KMS-11 (cell line): ENCODE measurements at regions not wholly inside any gene's neighbourhood (a gene's known extent, or its start where the extent isn't known, plus 50 kb on each side); places are given as distances from the start of the nearest gene placed in this dataset.

Experiments used
- H2AFZ ChIP-seq: fragments of 200-600 bp; sonication (generic); 2 replicates; pipeline ENCODE4 v1.6.1; 2016; ENCODE audit warnings: antibody characterized with exemption, mixed run types, low read depth
- H3K27ac ChIP-seq: fragments of 200-600 bp; sonication (generic); 2 replicates; pipeline ENCODE4 v1.6.1; 2016; ENCODE audit warnings: mild to moderate bottlenecking, mixed run types
- H3K27me3 ChIP-seq: fragments of 200-600 bp; sonication (generic); 2 replicates; pipeline ENCODE4 v1.6.1; 2017; ENCODE audit warnings: mild to moderate bottlenecking, low read depth, mixed run types, moderate library complexity; ENCODE audit not compliant: insufficient read depth
- H3K36me3 ChIP-seq: fragments of 200-600 bp; sonication (generic); 2 replicates; pipeline ENCODE4 v1.6.1; 2017; ENCODE audit warnings: mild to moderate bottlenecking, mixed run types; ENCODE audit not compliant: insufficient read depth
- H3K4me1 ChIP-seq: fragments of 200-600 bp; sonication (generic); 2 replicates; pipeline ENCODE4 v1.6.1; 2016; ENCODE audit warnings: mild to moderate bottlenecking, low read depth, mixed run types; ENCODE audit not compliant: poor library complexity, severe bottlenecking
- H3K4me2 ChIP-seq: fragments of 200-600 bp; sonication (generic); 2 replicates; pipeline ENCODE4 v1.7.0; 2016; ENCODE audit warnings: mild to moderate bottlenecking, mixed run types
- H3K4me3 ChIP-seq: fragments of 200-600 bp; sonication (generic); IDR thresholded peaks from 2 replicates; pipeline ENCODE4 v1.6.1; 2017; ENCODE audit warnings: low read depth, low read length, mixed read lengths; ENCODE audit not compliant: insufficient read depth
- H3K79me2 ChIP-seq: fragments of 200-600 bp; sonication (generic); 2 replicates; pipeline ENCODE4 v1.6.1; 2016; ENCODE audit warnings: low read depth, mixed run types; ENCODE audit not compliant: insufficient read depth
- H3K9ac ChIP-seq: fragments of 200-600 bp; sonication (generic); 2 replicates; pipeline ENCODE4 v1.6.1; 2016; ENCODE audit warnings: mild to moderate bottlenecking, mixed run types
- H4K20me1 ChIP-seq: fragments of 200-600 bp; sonication (generic); 2 replicates; pipeline ENCODE4 v1.6.1; 2016; ENCODE audit warnings: mild to moderate bottlenecking, mixed run types; ENCODE audit not compliant: insufficient read depth
- TF ChIP-seq, protein P1 (sequence below): fragments of 200-600 bp; sonication (generic); conservative IDR thresholded peaks from 2 replicates; pipeline ENCODE4 v1.6.1; 2017; ENCODE audit warnings: low read depth, mild to moderate bottlenecking, antibody characterized with exemption, low read length, moderate library complexity, mixed read lengths

DNA sequence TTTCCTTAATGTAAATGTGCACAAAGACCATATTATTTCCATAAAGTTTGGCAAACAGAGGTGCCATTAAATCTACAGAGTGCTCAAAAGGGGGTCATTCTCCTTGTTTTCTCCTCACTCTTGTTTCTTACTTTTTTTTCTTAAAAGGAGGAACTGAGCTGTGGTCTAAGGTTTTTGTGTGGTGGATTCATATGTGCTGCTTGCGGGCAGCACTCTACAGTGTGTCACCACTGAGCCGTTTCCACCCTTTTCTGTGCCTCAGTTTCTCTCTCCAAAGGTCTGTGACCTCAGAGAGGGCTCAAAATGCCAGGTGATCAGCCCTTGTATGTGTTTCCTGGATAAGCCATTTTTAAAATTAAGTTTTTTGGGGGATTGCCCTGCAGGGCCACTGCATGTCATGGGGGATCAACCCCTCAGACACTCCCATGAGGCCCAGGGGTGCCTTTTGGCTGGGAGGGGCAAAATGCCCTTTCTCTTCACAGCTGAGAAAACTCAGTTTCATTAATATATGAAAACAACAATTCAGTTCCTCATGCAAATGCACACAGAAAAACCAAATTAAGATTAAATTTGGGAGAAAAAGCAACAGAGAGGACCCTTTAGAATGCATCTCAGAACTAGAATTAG is 56.9 kb upstream of the VOPP1 start:
- no peak overlapping the region for H3K4me3 ChIP-seq
- no peaks in the 10 kb centered on the region for H3K79me2 ChIP-seq
- no peak overlapping the region for H3K27ac ChIP-seq
- no peaks in the 10 kb centered on the region for H3K27me3 ChIP-seq
- no peak overlapping the region for H2AFZ ChIP-seq
- TF ChIP-seq, protein P1, sequence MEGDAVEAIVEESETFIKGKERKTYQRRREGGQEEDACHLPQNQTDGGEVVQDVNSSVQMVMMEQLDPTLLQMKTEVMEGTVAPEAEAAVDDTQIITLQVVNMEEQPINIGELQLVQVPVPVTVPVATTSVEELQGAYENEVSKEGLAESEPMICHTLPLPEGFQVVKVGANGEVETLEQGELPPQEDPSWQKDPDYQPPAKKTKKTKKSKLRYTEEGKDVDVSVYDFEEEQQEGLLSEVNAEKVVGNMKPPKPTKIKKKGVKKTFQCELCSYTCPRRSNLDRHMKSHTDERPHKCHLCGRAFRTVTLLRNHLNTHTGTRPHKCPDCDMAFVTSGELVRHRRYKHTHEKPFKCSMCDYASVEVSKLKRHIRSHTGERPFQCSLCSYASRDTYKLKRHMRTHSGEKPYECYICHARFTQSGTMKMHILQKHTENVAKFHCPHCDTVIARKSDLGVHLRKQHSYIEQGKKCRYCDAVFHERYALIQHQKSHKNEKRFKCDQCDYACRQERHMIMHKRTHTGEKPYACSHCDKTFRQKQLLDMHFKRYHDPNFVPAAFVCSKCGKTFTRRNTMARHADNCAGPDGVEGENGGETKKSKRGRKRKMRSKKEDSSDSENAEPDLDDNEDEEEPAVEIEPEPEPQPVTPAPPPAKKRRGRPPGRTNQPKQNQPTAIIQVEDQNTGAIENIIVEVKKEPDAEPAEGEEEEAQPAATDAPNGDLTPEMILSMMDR = no peak
- H3K9ac ChIP-seq = no peak overlapping the region
- H4K20me1 ChIP-seq = no peaks in the 10 kb centered on the region
- no peak overlapping the region for H3K4me2 ChIP-seq
- no peaks in the 10 kb centered on the region for H3K4me1 ChIP-seq
- no peaks in the 10 kb centered on the region for H3K36me3 ChIP-seq

DNA sequence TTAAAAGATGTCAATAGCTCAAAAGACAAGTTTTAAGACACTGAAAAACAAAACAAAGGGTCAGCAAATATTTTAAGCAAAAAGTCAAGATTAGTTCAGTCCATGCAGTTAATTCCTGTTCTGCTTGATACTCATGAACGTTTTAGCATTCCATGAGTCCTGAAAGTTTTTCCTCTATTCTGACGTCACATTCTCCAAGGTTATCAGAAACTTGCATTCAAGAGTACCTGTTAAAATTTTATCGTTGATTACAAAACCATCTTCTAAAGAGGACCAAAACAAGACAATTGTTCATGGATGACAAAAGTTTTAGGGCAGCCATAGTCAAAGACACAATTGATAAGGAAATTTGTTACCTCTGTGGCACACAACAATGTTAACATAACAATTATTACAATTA is 52.5 kb upstream of the VOPP1 start:
- Histone ChIP-seq H3K27ac (no peak overlapping the region), H3K4me3 (no peak overlapping the region), H4K20me1 (no peaks in the 10 kb centered on the region), H3K4me1 (no peaks in the 10 kb centered on the region), H3K9ac (no peak overlapping the region), H3K79me2 (no peaks in the 10 kb centered on the region), H3K4me2 (no peak overlapping the region), H2AFZ (no peak overlapping the region), H3K36me3 (no peaks in the 10 kb centered on the region), H3K27me3 (no peaks in the 10 kb centered on the region)
- TF ChIP-seq, protein P1 = no peak

DNA sequence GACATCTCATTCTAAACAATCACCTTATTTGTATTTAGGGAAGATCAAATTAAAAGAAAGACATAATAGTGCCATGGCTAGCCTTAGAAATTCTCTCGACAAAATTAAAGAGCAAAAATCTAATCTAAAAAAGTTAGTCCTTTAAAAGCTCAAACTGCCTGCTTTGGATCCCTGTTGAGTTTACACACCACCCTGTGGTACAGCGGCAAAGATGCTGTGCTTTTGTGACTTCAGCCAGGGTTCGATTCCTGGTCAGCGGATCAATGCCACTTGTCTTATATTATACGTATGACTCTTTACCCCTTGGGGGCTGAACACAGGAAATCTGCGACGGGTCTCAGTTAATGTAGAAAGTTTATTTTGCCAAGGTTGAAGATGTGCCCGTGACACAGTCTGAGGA is 51.3 kb upstream of the VOPP1 start:
- Histone ChIP-seq H3K9ac (no peak overlapping the region), H3K27ac (no peak overlapping the region), H2AFZ (no peak overlapping the region), H4K20me1 (no peaks in the 10 kb centered on the region), H3K4me2 (no peak overlapping the region), H3K36me3 (no peaks in the 10 kb centered on the region), H3K4me1 (no peaks in the 10 kb centered on the region), H3K27me3 (no peaks in the 10 kb centered on the region), H3K79me2 (no peaks in the 10 kb centered on the region), H3K4me3 (no peak overlapping the region)
- TF ChIP-seq, protein P1 = no peak

DNA sequence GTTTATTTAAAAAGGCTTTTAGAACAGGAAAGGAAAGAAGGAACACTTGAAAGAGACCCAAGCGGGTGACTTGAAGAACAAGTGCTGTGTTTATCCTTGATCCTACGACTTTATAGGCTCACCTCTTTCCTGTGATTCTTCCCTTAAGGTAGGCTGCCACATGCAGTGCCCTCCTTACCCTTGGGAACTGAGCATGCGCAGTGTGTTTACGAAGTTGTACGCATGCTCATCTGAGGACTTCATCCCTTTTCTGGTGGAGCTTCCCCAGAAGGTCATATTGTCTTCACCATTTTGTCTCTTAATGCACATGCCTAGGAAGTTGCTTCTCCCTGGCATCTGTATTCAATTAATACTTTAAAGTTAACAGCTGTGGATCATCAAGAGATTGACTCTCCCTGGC is 49.9 kb upstream of the VOPP1 start:
- Histone ChIP-seq H3K79me2 (no peaks in the 10 kb centered on the region), H3K27ac (no peak overlapping the region), H3K4me3 (no peak overlapping the region), H3K4me1 (no peaks in the 10 kb centered on the region), H3K4me2 (no peak overlapping the region), H2AFZ (no peak overlapping the region), H3K36me3 (no peaks in the 10 kb centered on the region), H3K27me3 (no peaks in the 10 kb centered on the region), H3K9ac (no peak overlapping the region), H4K20me1 (no peaks in the 10 kb centered on the region)
- TF ChIP-seq, protein P1 = no peak
